GM21576 (cell line): ENCODE measurements at regions not wholly inside any gene's neighbourhood (a gene's known extent, or its start where the extent isn't known, plus 50 kb on each side); places are given as distances from the start of the nearest gene placed in this dataset.

Source experiments
- ATAC-seq: cut with Tn5 transposase; IDR thresholded peaks from one replicate; pipeline ENCODE4 v1.9.1; 2021; ENCODE audit warnings: mild to moderate bottlenecking, moderate library complexity; ENCODE audit not compliant: unreplicated experiment

DNA sequence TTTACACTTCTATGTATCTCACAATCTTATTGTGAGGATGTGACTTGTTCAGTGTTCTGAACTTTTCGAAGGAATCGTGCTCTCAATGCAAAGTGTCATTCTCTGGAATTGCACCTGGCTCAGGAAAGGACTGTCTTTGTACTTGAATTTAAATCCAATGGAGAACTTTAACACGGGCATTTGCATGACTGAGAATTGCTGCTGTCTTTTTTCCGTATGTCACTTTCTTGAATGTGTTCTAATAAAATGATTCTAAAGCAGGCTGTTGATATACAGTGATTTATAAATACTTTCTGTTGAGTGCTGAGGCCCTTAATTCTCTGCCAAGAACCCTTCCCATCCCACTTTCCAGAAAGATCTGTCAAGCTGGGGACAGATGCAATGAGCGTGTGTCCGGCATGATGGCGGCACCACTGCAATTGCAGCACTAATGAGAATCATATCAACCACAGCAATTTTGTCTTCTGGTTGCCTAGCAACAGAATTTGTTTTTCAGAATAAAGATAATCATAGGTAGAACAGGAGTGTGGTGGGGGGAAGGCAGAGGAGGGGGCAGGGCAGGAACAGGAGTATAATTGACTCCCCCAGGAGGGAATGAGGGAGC lies 210.6 kb upstream of the UMPS start:
- no peak for ATAC-seq

DNA sequence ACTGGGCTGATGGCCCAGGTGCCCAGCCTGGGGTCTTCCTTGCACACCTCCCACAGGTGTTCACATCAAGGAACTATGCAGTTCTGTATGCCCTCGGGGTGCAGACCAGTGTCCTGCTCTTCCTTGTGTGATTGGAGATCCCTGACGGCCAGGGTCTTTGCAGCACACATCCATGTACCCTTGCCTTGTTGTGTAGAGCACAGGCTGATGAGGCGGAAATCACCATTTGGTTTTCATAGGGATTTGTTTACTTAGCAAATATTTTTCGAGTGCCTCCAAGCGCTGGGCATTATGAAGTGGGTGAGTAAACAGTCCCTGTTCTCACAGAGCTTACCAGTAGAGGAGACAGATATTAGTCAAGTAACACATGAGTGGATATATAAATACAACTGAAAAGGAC lies 209.3 kb upstream of the UMPS start:
- no peak for ATAC-seq

DNA sequence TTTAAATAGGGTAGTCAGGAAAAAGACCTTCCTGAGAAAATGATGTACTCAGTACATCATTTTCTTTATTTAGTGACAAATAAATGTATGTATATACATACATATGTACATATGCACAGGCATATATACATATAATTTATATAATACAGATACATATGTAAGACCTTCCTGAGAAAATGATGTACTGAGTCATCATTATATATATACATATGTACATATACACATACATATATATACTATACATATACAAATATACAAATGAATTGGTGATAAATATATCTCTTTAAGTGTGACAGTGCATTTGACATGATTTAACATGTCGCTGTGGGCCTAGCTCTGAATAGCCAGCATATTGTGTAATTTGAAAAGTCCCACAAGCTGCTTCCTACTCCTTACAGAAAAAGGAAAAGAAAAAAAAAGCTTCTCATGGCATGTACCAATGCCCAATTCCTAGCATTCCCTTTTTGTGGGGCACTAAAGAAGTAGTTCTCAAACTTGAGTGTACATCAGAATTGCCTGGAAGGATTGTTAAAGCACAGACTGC lies 208.1 kb upstream of the UMPS start:
- ATAC-seq, result no peak

DNA sequence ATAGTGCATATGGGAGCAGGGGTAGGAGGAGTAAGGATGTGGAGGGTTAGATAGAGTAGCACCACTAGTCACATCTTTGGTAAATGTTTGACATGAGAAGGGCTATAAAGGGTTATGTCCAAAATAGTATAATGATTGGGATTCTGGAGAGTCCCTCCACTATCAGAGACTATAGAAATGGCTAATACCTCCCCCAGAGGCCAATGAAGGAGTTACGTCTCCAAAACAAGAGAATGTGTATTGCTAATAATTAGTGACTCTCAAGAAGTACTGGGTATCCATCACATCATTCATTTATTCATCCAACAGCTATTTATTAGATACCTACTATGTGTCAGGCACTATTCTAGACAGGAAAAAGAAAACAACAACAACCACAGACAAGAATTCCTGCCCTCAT lies 203.7 kb upstream of the UMPS start:
- no peak for ATAC-seq

DNA sequence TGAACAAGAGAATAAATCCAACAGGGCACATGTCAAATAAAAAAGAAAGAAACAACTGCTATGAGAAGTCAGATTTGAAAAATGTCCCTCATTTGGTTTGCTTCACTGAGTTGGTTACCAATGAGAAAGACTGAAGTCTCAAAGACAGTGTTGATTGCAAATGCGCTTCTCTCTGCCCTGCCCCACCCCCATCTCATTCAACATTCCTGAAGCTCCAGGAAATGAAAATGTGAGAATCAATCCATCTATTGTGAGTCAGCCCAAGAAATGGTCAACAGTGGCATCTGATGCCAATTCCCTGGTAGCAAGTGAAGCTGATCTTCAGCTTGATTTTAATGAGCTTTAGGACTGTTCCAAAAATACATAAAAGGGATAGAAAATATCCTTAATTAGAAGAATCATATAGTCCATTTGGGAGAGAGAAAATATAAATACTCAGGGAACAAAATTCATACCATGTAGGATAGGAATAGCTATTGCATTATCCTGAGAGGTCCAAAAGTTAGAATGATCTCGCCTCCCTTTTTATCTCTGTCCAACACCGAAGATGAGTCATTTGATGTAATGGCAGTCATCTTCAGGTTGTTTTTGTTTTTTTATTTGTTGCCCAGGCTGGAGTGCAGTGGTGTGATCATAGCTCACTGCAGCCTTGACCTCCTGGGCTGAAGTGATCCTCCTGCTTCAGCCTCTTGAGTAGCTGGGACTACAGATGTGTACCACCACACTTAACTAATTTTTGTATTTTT lies 200.3 kb upstream of the UMPS start:
- ATAC-seq, result no peak

DNA sequence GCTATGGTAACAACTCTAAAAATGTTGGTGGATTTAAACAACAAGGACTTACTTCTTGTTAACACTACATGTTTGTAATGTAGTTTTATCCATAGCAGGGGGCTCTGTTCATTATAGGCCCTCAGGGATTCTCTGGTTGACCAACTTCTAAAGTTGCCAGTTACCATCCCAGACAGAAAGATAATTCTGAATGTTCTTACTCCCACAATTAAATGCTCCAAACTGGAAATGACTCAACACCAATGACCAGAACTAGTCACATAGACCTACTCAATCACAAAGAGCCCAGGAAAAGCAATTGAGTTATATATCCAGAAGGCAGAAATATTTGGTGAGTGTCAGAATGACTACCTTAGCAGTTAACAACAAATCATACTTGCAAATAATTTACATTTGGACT lies 199.3 kb upstream of the UMPS start:
- ATAC-seq, result no peak

DNA sequence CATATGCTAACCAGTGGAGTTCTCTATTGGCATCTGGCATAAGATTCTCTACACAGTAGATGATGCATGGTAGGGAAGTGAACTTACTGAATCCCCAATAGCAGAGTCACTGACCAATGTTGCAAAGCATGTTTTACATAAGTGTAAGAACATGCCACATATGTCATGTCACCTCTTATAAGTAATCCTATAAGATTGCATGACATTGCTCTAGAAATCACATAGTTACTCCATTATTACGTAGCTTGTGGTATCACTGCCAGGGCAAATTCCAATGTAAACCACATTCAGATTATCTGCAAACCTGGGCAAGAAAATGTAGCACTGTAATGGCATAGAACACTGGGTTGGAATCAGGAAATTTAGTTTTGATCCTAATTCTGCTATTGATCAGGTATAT lies 198.2 kb upstream of the UMPS start:
- no peak for ATAC-seq

DNA sequence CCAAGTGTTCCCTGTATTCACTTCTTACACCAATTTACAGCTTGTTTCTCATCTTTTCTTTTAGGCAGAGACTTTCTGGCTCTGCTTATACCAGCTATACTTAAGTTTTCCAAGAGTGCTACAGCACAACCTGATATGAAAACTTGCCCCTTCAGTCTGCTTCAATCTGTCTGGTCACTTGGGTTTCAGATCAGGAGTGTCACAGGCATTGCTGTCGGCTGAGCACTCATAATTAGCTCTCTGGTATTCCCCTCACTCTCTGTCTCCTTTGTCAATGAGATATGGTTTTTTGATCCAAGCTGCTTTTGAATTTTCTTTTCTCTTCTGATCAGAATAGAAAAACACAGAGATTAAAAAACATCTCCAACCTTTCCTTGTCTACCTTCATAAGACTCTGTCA lies 194.9 kb upstream of the UMPS start:
- no peak for ATAC-seq

DNA sequence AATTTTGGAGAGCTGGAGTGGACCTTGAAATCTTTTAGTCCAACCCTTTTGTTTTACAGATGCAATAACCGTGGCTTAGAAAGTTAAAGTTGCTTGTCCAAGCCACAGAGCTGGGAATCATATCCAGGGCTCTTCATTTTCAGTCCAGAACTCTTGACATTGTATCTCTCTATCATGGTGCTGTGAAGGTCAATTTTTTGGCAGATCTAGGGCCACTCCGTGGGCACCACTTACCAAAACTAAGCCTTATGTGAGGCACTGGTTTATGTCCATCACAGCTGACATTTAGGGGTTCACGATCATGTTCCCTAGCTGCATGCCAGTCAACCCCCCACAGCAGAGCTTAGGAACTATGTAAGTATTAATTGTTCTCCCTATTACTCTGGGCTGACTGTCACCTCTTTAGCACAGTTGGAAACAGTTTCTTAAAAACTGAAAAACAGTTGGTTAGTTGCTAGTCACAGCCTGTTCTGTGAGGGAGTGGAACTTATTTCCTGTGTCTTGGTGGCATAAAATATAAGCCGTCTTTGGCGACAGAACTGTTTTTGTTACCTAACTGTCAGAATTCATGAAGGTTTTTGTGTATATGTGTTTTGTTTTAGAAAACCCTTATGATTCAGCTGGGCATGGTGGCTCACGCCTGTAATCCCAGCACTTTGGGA lies 189.6 kb upstream of the UMPS start:
- no peak for ATAC-seq

DNA sequence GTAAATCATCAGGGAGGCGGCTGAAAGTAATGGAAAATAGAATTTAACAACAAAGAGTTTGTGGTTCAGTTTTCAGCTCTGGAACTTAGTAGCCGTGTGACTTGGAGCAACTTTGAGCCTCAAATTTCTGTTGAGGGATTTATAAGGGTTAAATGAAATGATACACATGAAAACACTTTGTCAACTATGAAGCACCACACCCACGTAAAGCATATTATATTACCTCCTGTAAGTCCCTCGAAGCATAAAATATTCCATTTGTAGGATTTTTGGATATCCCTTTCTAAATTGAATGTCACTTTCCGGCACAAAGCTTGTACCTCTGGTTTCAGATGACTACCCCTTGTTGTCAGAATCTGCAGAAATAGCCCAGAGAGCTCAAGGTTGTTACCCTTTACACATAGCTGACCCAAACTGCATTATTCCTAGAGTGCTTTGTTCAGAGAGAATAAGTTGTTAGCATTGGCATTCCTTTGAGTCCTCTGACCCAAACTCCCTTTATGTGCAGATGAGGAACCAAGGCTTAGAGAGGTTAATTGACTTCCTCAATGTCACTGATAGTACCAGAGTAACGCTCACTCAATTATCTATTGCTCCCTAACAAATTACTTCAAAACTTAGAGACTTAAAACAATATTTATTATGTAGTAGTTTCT lies 187.9 kb upstream of the UMPS start:
- ATAC-seq, result no peak

DNA sequence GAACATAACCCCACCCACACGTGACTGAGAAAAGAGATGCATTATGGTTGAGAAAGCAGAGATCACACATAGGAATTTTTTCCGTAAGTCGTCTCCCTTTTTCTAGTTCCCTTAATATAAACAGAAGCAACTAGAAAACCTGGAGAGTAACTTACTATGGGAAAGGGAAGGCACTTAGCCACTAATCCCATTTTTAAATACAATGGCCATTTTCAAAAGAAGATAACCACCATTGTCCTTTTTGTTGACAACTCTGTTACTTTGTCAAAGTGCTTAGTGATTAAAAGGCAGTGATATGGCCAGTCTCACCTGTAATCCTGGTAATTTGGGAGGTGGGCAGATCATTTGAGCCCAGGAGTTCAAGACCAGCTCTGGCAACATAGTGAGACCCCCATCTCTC lies 184.4 kb upstream of the UMPS start:
- no peak for ATAC-seq

DNA sequence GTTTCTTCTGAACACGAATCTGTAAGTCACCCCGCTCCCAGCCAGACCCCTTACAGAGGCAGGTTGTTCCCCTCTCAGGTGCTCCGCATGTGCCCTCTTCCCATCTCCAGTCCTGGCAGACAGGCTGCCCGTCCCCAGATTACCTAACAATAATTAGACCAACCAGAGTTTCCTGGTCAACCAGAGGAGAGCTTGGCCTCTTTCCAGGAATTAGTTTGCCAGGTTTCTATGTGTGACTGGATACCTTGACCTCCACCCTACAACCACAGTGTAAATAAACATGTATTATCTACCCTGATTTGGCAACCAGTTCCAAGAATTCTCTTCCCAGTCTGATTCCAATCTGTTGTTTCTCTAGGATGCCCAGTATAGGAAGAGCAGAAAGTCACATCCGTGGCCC lies 178.0 kb upstream of the UMPS start:
- ATAC-seq, result no peak

DNA sequence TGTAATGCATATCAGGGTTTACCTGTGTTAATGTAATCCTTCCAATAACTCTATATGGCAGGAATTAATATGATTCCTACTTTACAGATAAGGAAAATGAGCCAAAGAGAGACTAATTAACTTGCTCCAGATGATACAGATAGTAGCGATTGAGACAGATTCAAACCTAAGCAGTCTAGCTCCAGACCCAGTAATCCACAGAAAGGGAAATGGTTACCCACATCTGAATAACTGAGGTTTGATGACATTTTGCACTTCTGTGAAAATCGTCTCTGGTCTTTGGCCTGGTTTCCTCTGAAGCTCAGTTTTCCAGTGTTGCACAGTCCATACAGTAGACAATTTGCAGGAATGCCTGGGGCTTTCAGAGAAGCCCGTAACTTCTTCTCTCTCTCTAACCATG lies 177.1 kb upstream of the UMPS start:
- ATAC-seq, result no peak

DNA sequence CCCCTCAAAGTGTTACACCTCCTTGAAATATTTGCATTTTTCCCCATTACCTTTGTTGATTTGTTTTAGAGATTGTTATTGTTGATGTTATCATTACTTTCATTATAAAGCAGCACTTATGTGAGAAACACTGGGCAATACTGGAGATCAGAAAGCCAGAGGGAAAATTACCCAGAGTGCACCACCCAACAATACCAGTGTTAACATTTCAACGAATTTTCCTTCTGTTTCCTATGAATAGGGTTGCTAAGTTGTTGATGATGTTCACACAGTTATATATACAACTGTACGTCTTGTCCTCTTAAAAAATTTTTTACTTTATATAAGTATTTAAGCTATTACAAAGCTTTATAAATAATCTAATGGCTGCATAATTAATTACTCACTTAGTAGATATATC lies 173.6 kb upstream of the UMPS start:
- no peak for ATAC-seq

DNA sequence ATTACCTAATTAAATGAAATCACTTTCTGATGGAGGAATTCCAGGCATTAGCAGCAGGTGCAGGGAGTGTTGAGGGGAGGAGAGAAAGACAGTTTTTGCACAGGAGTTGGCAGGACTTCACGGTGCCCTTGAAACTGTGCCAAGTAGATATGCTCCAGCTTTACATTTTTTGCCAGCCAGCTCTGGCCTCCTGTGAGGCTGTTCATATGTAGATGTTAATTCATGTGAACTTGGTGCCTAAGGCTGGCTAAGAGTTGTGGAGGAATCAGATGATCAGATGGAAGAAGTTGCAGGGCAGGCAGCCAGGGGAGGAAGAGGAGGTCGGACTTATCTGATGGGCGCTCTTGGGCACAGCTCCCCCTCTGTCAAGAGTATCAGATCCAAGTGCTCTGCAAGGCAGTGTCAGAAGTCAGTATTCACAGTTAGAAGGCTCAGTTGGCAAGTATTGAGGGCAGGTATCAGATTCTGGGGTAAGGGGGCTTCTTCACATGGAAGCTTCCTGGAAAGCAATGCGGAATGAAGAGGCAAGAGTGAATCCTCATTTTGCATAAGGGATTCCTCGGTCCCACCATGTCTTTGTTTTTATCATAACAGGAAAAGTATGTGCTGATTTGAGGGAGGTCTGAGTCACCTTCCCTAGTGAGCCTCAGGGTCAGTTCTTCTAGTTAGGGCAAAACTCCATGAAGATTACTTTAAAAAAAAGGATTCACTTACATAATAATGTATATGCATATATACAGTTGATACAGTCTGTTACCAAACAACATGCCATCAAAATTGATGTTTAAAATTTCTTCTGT lies 172.6 kb upstream of the UMPS start:
- no peak for ATAC-seq

DNA sequence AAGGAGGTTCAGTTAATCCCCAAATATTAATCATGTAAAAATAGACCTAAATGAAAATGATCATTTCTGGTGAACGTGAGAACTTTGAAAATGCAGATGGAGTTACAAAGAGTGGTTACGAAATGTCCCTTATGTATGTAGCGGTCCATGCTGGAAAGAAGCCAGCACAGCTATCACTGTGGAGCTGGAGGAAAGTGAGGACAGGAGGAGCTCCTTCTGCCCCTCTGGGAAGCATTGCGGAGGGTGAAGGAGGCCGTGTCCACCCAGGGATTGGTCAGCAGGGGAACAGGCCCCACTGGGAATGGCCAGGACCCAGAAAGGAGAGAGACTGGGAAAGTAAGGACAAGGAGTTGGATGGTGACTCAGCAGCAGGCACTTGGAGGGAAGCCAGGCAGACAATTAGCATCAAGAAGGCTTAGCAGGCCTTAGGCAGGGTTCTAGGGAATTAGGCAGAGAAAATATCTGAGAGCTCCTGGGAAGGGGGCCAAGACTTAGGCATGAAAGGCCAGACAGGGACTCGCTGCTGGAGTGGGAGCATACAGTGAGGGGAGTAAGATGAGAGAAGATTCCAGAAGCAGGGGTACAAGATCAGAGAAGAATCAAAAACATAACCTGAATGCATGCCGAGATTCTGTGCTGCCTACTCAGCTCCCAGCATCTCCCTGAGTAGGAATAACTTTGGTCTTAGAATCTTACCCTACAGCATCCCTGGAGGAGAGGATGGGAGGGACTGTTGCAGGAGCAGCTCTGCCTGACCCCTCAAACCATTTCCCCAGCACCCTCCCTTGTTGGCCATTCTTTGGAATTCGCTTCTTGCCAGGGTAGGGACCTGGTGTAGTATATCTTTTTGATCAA lies 171.0 kb upstream of the UMPS start:
- no peak for ATAC-seq

DNA sequence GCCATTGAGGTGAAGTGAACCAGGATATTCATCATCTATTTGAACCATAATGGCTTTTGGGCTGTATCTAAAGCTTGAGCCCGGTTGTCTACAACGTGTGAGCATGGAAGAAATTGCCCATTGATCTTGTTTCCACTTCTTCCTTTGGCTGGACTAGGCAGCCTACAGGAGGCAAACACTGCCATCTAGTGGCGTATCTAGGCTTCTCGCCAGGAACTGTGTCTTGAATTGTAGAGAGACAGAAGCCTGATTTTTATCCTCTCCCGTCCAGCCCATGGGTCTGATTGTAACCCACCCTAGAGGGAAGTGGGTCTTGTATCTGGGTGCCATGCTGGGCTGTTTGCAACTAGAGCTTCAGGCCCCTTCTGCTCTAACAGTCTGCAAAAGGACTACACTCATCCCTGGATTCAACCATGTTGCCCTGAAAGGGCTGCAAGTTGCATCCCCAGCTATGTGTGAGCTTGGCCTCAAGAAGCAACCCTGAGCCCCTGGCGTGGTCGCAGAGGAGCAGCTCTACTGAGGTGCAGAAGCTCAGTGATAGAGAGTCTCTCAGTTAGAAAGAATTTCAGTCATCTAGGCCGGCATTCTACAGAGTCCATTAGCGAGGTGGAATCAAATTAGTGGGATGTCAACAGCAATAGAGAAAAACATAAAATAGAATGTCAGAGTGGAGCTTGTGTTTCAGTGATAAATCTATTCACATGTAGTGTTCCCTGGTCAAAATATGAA lies 170.2 kb upstream of the UMPS start:
- ATAC-seq, result no peak

DNA sequence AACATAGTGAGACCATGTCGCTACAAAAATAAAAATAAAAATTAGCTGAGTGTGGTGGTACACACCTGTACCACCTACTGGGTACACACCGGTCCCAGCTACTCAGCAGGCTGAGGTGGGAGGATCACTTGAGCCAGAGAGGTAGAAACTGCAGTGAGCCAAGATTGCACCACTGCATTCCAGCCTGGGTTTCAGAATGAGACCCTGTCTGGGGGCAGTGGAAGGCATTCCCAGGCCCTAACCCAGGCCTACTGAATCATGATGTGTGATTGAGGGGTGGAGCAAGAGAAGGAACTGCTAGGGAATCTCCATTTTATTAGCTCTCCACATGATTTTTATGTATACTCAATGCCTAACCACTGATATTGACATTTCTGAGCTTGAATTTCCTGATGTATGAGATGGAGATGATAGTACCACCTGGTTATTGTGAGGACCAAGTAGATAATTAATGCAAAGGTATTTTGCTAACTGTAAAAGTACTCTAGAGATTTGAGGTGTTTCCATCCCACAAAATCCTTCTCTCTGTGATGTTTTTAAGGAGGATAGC lies 169.5 kb upstream of the UMPS start:
- no peak for ATAC-seq

DNA sequence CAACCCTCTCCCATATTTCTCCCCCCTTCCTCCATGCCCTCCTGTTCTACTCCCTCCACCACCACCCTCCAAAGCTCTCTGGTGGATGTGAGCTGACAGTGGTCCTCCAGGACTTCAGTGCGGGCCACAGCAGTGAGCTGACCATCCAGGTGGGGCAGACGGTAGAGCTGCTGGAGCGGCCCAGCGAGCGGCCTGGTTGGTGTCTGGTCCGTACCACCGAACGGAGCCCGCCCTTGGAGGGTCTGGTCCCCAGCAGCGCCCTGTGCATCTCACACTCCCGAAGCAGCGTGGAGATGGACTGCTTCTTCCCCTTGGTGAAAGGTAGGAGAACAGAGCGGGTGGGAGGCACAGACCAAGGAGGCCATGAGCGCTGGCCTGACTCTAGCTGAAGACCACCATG lies 167.5 kb upstream of the UMPS start:
- ATAC-seq, result no peak
